ENCODE measurements at regions not wholly inside any gene's neighbourhood (a gene's known extent, or its start where the extent isn't known, plus 50 kb on each side); places are given as distances from the start of the nearest gene placed in this dataset.
"Not testable (repeated sequence)": the region's sequence is repeated elsewhere in the genome, so short reads cannot be mapped to it uniquely, and the experiment has no call there.

DNA sequence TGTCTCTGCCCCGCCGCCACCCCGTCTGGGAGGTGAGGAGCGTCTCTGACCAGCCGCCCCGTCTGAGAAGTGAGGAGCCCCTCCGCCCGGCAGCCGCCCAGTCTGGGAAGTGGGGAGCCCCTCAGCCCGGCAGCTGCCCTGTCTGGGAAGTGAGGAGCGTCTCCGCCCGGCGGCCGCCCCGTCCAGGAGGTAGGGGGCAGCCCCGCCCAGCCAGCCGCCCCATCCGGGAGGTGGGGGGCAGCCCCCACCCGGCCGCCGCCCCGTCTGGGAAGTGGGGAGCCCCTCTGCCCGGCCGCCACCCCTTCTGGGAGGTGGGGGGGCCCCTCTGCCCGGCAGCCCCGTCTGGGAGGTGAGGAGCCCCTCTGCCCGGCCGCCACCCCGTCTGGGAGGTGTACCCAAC is 59.1 kb upstream of the TENM4 start:
- TF ChIP-seq CTCF (IDR thresholded peaks at IDR 0.05); POLR2AphosphoS5 (IDR thresholded peaks at IDR 0.05; ENCODE audit: low read depth, low read length); REST (IDR thresholded peaks at IDR 0.05; ENCODE audit: insufficient read depth in 1 of 2, low read depth in 2 of 2, low read length in 1 of 2): not testable (repeated sequence)

Measured in Panc1 (cell line).